H7 (cell line): ENCODE measurements at regions not wholly inside any gene's neighbourhood (a gene's known extent, or its start where the extent isn't known, plus 50 kb on each side); places are given as distances from the start of the nearest gene placed in this dataset.
"Not testable (repeated sequence)": the region's sequence is repeated elsewhere in the genome, so short reads cannot be mapped to it uniquely, and the experiment has no call there.

Experiments used
- DNase-seq: peaks from one replicate; pipeline ENCODE4 v3.0.0; 2012
- H3K27me3 ChIP-seq: 2 replicates; pipeline ENCODE4 v1.6.0; 2011; ENCODE audit warnings: mild to moderate bottlenecking, low read length; ENCODE audit not compliant: control insufficient read depth, insufficient read depth
- H3K36me3 ChIP-seq: replicated peaks from 2 replicates; pipeline ENCODE4 v1.5.1; 2011; ENCODE audit warnings: low read length; ENCODE audit not compliant: control insufficient read depth, insufficient read depth
- H3K4me3 ChIP-seq: 2 replicates; pipeline ENCODE4 v1.5.1; 2011; ENCODE audit warnings: low read depth, mild to moderate bottlenecking, control low read depth, low read length, moderate library complexity; ENCODE audit not compliant: insufficient read depth

DNA sequence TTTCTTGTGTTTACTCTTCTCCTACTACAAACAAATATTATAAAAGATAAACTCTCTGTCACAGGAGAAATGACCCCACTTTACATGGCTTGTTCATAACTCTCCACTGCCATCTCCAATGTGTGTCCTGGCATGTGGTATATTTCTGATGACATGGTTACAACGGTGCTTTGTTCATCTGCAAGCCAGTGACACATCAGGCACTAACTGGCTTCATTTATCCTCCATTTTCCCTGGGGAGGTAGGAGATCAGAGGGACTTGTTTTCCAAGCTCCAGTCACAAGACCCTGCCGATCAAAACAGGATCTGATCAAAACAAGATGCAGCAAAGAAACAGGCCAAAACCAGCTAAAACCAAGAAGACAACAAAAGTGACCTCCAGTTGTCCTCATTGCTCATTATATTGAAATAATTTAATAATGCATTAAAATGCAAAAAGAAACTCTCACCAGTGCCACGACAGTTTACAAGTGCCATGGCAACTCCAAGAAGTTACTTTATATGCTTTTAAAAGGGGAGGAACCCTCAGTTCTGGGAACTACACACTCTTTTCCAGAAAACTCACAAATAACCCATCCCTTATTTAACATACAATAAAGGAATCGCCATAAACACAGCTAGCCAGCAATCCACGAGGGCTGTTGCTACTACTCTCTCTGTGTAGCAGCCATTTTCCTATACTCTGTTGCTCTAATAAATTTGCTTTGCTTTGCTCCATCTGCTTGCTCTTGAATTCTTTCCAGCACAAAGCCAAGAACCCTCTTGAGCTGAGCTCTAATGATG, 224.2 kb downstream of the XPNPEP1 start:
- H3K27me3 ChIP-seq, result no peaks in the 10 kb centered on the region
- no peak for DNase-seq
- no peaks in the 10 kb centered on the region for H3K36me3 ChIP-seq

GRCh38 chr10:109698086-109698485, 225.2 kb downstream of the XPNPEP1 start:
- Histone ChIP-seq H3K27me3 (no peaks in the 10 kb centered on the region), H3K36me3 (no peaks in the 10 kb centered on the region), H3K4me3 (no peak overlapping the region)
- DNase-seq, result no peak

More for the DNA sequence above, 224.2 kb downstream of the XPNPEP1 start:
- no peak overlapping the region for H3K4me3 ChIP-seq

DNA sequence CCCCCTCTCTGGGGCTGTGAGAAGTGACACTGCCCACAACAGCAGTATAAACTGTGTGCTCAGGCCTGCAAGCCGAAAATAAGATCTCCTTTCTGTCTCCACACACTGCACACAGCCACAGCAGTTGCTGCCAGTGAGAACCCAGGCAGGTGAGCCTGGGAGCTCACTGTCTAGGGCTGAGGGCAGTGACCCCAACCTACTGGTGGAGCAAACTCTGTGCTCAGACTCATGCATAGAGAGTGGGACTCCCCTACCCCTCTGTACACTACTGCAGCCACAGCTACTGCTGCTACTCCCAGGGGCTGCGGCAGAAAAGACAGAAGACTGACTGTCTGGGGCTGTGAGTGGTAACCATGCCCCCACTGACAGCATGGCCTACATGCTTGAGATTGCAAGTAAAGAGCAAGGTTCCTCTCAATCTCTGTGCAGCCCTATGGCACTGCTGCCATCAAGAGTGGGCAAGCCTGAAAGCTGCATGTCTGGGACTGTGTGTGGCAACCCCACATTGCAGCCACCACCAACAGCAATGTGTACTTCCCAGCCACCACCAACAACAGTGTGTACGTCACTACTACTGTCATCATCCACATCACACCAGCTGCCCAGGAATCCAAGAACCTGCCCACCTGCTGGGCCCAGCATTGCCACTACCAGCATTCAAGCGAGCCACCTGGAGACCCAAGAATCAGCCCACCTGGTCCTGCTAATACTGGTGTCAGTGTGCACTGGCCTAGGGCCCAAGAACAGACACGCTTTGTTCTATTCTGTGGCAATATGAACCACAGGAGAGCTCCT, 226.1 kb downstream of the XPNPEP1 start:
- no peak overlapping the region for H3K4me3 ChIP-seq
- H3K27me3 ChIP-seq, result no peaks in the 10 kb centered on the region
- DNase-seq, result no peak
- no peaks in the 10 kb centered on the region for H3K36me3 ChIP-seq

- DNase-seq, result no peak
- Histone ChIP-seq H3K27me3 (no peaks in the 10 kb centered on the region), H3K36me3 (no peaks in the 10 kb centered on the region), H3K4me3 (no peak overlapping the region)
Observed at GRCh38 chr10:109696462-109696861, 226.8 kb downstream of the XPNPEP1 start.

GRCh38 chr10:109695988-109696387, 227.3 kb downstream of the XPNPEP1 start:
- no peak for DNase-seq
- H3K4me3 ChIP-seq, result no peak overlapping the region
- no peaks in the 10 kb centered on the region for H3K27me3 ChIP-seq
- H3K36me3 ChIP-seq, result no peaks in the 10 kb centered on the region

DNA sequence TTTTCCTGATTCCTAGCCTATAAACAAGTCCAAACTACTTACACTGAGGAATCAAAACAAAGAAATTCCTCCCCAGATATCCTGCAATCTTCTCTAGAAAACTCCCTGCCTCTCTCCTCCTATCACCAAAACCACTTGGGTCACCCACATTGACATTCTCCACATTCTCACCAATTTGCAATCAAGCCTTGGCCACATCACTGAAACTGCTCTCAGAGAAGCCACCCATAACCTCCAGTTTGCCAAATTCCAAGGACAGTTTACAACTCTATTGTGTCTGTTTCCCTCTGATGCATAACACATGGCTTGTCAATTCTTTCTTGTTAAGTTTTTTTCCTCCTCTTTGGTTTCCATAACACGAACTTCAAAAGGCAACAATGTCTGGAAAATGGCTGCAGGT, 233.5 kb downstream of the XPNPEP1 start:
- no peaks in the 10 kb centered on the region for H3K27me3 ChIP-seq
- H3K36me3 ChIP-seq, result no peaks in the 10 kb centered on the region
- DNase-seq, result no peak
- H3K4me3 ChIP-seq, result no peak overlapping the region

GRCh38 chr10:109679478-109679877, 243.8 kb downstream of the XPNPEP1 start:
- H3K36me3 ChIP-seq, result no peaks in the 10 kb centered on the region
- H3K27me3 ChIP-seq, result no peaks in the 10 kb centered on the region
- no peak overlapping the region for H3K4me3 ChIP-seq
- DNase-seq, result no peak

DNA sequence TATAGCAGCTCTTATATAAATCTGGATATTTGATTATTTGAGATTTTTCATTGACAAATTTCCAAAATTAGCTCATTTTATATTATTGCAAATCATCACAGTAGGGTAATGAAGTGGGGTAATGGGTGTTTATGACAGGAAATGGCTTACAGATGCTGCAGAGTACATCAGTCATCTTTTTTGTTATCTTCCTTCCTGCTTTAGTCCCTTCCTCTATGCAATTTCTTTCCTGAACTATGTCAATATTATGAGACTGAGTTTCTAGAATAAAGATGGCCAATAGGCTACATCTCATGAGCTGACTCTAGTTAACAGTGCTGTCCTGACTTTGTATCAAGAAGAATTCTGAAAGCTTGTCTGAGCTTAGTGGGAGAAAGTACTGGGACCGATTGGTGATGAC, 244.5 kb downstream of the XPNPEP1 start:
- no peak for DNase-seq
- Histone ChIP-seq H3K27me3 (no peaks in the 10 kb centered on the region), H3K4me3 (no peak overlapping the region), H3K36me3 (no peaks in the 10 kb centered on the region)

DNA sequence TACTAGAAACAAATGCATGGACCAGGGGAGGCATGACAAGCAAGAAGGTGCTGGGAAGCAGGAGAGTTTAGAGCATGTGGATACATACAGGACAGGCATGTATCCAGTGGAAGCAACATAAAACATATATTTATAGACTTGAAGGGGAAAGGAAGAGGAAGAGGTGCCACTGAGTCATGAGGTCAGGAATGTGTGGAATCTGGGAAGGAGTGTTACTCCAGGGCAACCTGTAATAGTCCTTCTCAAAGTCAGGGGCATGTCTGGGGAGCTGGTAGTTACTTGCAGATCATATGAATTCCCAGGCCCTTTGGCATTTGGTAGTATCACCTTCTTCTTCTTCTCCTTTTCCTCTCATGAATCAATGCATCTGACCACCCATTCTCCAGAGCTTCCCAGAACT, 246.6 kb downstream of the XPNPEP1 start:
- Histone ChIP-seq H3K4me3 (no peak overlapping the region), H3K36me3 (no peaks in the 10 kb centered on the region), H3K27me3 (no peaks in the 10 kb centered on the region)
- no peak for DNase-seq

DNA sequence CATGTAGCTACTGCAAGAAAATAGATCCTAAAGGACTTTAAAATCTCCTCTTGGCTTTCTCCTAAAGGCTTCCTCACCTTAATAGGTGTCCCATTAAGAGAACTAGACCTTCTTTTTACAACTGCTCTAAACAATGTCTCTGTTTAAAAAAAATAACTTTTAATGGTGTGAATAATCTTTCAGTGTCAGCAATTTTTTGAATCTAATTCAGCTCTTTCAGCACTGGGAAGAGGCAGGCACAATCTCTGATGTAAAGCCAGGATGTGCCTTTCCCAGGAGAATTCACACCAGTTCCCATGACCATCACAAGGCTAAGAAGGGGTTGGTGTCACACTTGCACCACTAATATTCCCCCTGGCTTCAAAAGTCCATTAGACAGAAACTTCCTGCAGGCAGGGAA, 254.6 kb downstream of the XPNPEP1 start:
- no peaks in the 10 kb centered on the region for H3K36me3 ChIP-seq
- DNase-seq, result no peak
- H3K27me3 ChIP-seq, result no peaks in the 10 kb centered on the region
- H3K4me3 ChIP-seq, result no peak overlapping the region

DNA sequence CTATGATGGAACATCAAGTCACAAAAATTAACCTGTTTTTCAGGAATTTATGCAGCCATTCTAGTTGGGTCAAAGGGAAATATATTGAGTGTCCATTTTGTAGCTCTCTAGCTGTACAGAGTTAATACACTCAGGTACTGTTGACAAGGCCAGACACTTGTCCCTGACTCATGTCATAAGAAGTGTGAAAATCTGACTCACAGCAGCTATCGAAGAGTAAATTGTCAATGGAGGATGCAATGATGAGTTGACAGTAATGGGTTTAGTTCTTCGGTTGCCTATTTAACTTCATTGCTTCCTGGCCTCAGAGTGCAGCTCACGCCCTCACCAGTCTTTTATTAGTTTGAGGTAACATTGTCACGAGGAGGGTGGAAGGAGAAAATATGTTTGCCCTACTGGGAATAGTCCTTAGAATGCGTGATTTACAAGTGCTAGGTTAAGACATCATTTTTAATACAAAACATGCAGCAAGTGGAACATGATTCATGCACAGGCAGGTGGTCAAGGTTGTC, 255.1 kb downstream of the XPNPEP1 start:
- H3K4me3 ChIP-seq, result no peak overlapping the region
- no peaks in the 10 kb centered on the region for H3K27me3 ChIP-seq
- no peak for DNase-seq
- H3K36me3 ChIP-seq, result no peaks in the 10 kb centered on the region

GRCh38 chr10:109665321-109665720, 258.0 kb downstream of the XPNPEP1 start:
- DNase-seq, result no peak
- Histone ChIP-seq H3K36me3 (no peaks in the 10 kb centered on the region), H3K27me3 (no peaks in the 10 kb centered on the region), H3K4me3 (no peak overlapping the region)

DNA sequence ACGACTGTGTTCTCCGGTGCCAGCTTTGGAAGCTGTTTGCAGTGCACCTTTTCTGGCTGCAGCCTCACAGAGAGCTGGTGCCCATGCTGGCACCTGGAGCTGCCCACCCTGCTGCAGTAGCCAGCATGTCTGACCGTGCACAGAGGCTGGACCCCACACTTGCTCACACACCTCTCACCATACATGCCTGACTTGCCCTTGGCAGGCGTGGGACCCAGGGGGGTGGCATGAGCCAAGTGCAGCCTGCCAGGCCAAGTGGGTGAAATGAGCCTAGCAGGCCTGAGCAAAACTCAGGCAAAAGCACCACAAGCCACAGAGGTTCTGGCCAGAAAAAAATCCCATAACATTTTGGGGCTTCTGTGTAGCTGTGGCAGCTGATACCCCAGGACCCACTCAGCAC, 258.8 kb downstream of the XPNPEP1 start:
- Histone ChIP-seq H3K27me3 (no peaks in the 10 kb centered on the region), H3K4me3 (no peak overlapping the region), H3K36me3 (no peaks in the 10 kb centered on the region)
- DNase-seq, result no peak

DNA sequence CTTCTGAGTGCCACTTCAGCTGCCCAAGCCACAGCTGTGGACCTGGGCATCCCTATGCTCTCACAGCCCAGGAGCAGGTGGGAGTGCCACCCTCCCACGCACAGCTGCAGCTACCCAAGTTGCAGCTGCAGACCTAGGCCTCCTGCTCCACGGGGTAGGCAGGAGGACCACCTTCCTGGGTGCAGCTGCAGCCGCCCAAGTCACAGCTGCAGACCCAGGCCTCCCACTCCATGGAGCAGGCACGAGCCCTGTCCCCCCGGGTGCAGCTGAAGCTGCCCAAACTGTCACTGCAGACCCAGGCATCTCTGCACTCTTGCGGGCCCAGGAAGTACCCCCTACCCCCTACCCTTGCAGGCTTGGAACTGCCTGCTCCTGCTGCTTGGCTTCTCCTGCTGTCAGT, 260.2 kb downstream of the XPNPEP1 start:
- DNase-seq, result no peak
- H3K4me3 ChIP-seq, result no peak overlapping the region
- no peaks in the 10 kb centered on the region for H3K27me3 ChIP-seq
- no peaks in the 10 kb centered on the region for H3K36me3 ChIP-seq

DNA sequence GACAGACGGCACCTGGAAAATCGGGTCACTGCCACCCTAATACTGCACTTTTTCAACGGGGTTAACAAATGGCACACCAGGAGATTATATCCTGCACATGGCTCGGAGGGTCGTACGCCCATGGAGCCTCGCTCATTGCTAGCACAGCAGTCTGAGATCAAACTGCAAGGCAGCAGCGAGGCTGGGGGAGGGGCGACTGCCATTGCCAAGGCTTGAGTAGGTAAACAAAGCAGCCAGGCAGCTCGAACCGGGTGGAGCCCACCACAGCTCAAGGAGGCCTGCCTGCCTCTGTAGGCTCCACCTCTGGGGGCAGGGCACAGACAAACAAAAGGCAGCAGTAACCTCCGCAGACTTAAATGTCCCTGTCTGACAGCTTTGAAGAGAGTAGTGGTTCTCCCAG, 270.7 kb downstream of the XPNPEP1 start:
- DNase-seq, H3K4me3 ChIP-seq, H3K36me3 ChIP-seq, H3K27me3 ChIP-seq: not testable (repeated sequence)
